DMS53 treated with DMSO at 0.1 percent for 48 hours (cell line): ENCODE measurements at regions not wholly inside any gene's neighbourhood (a gene's known extent, or its start where the extent isn't known, plus 50 kb on each side); places are given as distances from the start of the nearest gene placed in this dataset.

Source experiments
- DNase-seq: peaks from one replicate; lab custom pipeline; 2025; ENCODE audit not compliant: unreplicated experiment; lab: John Stamatoyannopoulos, UW

DNA sequence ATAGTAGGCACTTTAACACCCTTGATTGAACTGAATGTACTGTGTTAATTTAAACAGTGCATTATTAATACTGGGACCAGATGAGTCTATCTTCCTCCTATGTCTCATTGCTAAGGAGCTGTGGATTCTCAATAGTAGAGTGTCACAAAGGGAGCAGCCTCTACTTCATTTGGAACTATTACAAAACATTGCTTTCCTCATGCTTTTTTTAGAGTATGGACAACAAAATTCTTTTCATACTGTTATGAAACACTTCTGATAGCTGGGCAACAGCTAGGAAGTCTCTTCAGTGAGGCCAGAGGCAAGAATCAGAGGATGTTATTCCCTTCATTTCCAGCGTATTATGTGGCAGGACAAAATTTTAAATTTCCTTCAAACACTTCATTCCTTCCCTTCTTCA is 160.8 kb downstream of the FBXO8 start:
- no peak for DNase-seq

DNA sequence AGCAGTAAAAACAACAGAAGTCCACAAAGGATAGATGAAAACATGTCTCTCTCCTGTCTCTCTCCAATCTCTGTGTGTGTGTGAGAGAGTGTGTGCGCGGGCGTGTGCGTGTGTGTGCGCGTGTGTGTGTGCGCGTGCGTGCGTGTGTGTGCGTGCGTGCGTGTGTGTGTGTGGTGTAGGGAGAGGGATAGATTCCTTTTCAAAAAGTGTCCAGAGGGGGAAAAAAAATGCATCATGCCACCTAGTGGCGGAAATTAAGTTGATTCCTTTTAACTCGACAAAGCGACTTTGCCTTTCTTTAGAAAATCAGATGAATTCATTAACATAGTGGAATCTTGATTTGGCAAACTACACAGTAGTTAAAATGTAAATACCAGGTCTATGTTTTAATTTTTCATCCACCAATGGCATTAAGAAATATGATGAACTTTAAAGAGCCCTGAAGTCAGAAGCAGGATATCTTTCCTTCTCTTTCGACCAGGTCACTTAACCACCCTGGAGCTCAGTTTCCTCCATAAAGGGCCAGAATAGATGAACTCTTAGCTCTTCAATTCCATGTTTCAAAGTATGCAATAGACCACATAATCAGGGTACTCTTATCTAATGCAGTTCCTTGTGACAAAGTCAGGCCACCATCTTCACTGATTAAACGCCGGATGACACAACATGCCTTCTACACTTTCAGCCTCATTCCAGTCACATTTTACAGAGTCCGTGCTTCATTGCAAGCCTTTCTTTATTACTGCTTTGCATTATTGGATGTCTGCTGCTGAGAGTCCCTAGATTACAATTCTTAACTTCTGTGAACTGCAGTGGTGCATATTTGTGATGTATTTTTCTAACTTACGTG is 162.8 kb downstream of the FBXO8 start:
- DNase-seq: peak; percentile 37

DNA sequence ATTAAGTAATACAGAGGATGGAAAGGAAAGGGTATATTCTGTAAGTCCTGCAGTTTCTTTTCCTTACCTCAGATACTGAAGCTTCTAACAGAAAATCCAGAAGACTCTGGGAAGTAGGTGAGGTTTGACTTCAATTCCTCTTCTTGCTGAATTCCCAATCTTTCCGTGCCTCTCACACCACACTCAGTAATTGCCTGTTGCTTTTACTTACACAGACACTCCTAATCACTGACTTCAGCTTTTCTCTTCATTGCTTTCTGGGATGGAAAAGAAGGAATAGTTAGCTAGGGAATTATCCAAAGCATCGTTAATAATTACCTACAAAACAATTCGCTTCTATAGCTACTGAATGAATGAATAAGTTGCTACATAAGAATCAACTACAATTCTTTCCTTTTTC is 163.6 kb downstream of the FBXO8 start:
- no peak for DNase-seq

DNA sequence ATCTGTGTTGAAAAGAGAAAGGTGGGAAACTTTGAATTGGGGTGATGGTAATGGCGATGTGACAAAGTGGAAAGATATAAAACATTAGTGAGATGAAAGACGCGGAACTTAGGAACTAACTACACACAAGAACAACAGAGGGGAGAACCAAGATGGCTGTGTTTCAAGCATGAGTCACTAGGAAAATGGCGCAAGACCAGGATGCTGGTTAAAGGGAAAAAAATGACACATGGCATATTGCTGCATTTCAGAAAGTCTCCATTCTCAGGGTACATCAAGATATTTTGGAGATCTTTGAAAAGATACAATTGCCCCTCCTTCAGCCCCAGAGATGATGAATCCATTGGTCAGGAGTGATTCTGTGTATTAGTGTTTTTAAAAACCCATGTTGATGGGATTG is 164.4 kb downstream of the FBXO8 start:
- DNase-seq: no peak

DNA sequence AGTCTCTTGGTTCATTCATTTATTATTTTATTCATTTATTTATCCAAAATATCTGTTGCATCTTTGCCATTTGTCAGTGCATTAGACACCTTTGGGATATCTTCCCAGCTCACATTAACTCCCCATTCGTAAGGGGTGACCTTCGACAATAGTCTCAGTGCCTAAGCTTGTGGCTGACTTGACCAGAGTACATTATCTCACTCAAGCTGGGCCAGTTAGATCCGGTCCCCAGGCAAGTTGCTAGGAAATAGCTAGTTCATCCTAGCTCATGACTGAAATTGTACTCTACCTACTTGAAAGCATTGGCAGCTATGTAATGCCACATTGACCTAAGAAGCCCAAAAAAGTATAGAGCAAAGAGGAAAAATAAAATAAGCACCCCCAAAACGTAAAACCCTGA is 165.3 kb downstream of the FBXO8 start:
- no peak for DNase-seq

DNA sequence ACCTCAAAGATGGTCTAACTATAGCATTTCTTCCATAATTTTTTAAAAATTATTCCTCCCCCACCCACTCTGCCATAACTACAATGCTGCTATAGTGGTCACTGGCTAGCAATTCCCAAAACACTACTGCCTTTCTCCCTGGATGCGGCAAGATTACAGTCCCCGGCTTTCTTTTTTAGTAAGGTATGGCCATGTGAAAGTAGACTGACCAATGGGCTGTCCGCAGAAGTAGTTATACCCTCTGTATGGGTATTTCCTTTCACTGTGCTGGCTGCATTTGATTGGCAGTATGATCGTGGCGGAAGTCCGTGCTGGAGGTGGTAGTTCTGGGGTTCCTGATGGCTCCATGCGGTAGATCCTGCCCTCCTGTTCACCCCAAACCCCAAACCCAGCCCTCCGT is 166.0 kb downstream of the FBXO8 start:
- DNase-seq: no peak

DNA sequence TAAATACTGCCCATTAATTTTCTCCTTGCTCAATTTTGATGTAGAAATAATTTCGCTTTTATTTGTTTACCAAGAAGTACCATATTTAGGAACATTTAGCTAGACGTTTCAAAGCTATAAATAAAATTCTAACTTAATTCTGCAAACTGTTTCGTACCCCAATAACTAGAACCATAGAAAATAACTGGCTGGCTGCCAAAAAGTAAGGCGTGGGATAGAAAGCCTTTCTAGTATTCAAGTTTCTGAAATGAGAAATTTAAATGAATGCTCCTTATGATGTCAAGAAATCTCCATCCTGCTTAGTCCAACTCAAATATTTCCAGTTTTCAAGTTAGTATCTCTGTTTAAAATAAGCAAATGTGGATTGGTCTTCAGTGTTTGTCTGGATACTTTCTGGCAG is 167.4 kb downstream of the FBXO8 start:
- no peak for DNase-seq

DNA sequence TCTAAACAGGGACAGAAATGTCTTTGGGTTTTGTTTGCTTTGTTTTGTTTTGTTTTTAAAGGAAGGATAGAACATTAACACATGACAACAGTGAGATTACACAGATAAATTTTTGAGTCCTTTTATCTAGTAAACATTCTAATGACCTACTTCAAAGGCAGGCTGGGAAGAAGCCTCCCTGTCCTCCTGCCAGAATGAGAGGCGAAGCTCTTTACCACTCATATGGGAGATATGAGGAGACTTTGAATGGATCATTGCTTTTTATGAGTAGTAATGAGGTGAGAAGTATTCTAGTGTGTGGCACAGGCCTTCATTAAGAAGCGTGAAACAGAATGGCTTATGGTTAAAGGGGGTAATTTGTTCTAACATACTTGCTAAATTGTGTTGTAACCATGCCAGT is 172.0 kb downstream of the FBXO8 start:
- DNase-seq: no peak

DNA sequence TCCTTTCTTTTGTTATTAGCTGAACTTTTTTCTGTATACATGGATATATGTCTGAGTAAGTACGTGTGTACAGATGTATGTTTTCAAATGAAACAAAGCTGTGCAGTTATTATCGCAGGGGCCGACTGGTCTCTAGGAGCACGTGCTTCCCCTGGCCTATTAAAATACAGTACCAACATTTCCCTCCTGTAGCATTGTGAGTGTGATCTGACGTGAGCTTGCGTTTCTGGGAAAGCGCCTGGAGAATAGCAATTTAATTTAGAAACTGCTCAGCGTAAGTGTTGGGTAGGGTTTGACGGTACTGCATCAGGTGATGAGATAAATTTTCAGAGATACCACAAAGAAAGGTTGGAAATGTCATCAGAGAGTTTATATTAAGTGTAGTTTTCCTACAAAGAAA is 173.3 kb downstream of the FBXO8 start:
- DNase-seq: no peak

DNA sequence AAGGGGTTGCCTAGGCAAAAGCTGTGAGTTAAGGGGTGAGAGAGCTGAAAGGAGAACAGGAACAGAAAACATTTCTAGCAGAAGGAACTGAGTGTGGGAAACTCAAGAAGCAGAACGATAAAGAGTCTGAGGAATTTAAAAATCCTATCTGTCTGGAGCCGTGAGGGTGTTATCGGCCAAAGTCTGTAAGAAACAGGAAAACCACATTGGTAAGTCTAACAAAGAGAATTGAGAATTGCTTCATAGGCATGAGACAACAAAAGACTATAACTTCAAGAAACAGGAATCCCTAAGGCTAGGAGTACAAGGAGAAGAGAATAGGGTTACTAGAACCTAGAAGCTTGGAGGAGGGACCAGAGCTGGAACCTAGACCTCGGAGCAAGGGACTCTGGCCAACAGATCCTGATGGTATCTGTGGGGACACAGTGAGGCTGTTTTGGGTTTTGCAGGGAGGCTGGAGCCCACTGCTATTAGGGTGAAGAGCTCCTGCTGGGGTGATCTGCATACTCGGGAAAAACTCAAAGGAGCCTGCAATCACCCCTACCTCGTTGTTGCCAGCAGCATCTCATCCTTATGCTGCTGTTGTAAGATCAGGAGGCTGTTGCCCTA is 175.6 kb downstream of the FBXO8 start:
- DNase-seq: no peak

DNA sequence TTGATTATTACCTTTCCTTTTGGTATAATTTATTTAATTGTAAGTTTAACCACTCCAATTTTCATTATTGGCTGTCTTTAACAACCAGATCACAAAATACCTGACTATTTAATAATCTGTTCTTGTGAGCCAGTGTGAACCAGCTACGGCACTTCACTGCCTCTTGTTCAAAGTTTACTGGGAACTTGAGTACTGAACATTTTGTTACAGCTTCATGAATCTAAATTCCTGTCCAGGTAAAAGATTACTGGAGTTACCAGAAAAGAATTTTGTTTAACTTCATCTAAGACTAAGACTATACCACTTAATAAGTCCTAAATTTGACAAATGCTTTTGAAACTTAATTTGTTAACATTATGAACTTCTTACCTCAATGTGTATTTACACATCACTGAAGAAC is 178.3 kb downstream of the FBXO8 start:
- DNase-seq: no peak

DNA sequence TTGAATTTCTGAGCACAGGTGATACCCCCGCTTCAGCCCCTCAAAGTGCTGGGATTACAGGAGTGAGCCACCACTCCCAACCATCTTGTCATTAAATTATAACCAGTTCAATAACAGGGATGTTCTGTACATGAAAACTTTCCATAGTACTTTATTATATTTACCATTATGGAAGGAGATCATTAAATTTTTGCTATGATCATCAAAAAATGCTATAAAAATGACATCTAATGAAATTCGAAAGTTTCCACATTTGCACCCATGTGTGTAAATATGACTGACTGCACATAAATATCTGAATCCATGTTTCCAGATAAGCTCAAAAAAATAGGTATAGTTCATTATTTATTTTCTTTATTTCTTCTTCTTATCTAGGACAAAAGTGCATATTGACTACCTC is 182.6 kb downstream of the FBXO8 start:
- DNase-seq: no peak

DNA sequence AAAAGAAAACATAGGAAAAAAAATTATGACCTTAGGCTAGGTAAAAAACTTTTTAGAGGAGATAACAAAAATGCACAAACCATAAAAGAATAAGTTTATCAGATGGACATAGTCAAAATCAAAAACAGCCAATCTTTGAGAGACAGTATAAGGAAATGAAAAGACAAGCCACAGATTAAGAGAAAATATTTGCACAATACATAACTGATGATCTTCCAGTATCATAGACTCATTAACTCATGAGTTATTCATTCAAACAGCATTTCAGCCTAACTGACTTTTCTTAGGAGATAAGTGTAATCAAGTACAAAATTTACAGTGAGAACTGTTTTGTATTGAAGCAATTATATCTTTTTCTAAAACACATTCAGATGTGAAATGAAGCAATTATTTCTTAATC is 183.8 kb downstream of the FBXO8 start:
- no peak for DNase-seq

DNA sequence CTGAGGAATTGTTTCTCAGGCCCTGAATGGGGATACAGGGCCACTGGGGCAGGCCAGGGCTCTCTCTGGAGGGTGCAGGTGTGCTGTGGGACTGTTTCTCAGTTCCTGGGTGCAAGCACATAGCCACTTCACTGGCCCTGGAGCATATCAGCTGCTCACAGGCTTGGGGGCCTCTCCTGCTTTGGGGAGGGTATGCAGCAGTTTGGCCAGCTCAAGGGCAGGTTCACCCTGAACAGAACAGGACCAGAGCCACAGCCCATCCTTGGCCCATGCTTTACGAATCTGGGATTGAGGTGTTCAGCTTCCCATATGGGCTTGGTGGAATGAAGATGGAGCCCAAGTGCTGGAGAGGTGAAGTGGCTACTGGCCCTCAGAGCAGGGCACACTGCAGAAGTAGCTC is 186.5 kb downstream of the FBXO8 start:
- no peak for DNase-seq

DNA sequence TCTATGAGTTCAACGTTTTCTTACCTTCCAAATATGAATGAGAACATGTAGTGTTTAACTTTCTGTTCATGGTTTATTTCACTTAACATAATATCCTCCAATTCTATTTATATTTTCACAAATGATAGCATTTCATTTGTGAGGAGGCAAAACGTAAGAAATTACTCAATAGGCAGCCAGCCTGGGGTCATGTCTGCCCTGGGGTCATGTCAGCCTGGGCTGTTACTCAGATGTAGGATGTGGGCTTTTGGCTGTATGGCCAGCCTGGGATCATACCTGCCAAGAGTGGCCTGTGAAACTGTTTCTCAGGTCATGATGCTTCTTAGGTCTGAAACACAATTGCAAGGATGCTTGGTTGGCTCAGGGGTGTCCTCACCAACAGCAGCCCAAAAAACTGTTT is 187.0 kb downstream of the FBXO8 start:
- no peak for DNase-seq

DNA sequence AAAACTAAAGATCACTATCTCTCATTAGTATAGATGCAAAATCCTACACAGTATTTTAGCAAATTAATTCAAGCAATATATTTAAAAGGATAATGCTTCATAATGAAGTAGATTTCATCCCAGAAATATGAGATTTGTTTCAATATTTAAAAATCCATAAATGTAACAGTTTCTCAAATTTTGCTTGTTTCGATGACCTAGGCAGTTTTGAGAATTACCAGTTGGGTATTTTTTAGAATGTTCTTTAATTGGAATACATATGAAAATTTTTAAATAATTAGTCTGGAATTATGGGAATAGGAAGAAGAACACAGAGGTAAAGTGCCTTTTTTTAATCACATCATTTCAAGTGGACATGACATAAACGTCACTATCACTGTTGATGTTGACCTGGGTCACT is 192.3 kb downstream of the FBXO8 start:
- no peak for DNase-seq

DNA sequence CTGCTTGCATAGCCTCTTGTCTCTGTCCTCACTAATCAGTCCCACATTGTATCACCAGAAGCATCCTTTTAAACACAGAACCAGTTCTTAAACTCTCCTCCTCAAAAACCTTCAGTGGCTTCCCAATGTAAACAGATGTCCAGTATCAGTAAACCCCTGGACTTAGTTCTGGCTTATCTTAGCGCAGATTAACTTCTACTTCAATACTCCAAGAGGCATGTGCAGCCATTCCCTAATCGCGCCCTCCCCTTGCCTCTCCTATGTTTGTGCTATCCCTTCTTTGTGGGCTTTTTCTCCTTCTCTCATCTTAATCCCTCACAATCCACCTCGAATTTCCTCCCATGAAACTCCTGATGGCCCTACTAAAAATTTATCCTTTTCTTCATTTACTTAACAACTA is 193.8 kb downstream of the FBXO8 start:
- DNase-seq: no peak

DNA sequence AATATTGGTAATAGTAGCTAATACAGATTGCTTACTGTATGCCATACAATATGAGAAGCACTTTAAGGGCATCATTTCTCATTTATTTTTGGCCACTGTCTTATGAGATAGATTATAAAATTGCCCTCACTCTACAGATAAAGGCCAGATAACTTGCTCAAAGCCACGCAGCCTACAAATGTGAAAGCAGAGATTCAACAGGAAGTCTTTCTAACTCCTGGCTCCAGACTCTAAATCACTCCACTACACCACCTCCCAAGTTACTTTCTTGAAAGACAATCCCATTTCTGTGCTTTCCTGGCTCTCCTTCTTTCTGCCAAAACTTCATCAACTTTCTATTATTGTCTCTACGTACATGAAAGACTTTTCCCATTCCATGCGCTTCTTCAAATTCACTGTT is 194.7 kb downstream of the FBXO8 start:
- DNase-seq: no peak

DNA sequence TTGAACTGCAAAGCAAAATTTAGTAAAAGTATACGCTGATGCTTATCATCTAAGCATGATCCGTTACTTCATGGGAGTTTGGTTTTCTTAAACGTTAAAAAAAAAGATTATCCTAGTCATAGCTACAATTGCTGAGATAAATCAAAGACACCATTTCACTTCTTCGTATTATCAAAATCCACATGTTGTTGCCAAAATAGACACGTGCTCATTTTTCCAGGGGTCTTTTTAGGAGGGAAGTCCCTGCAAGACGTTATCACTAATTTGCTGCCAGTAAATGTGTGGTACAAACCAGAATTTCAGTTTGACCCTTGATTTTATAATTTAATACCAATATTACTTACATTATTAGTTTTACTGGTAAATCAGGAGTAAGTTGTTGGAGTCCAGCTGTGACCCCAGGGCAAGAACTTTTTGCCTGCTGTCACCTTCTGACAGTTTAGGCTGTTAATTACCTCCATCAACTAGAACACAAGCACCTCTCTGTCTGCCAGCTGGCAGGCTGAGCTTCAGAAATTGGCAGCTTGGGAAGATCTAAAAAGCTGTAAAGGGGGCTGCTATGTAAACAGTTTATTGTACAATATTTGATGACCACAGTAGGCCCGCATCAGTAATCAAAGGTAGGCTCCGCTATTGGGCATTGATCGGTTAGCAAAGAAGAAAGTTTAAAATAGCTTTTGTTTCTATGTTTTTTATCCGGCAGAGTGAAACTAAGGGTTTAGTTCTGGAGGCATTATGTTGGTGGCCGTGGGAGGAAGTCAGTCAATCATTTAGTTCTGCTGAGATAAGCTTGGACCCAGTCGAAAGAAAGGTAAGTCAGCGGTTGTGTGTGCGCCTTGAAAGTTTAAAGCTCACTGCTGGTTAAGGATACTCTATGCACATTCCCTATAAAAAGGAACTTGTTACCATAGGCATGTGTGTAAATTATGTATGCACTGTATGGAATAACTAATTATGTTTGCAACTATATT is 196.4 kb downstream of the FBXO8 start:
- DNase-seq: no peak

DNA sequence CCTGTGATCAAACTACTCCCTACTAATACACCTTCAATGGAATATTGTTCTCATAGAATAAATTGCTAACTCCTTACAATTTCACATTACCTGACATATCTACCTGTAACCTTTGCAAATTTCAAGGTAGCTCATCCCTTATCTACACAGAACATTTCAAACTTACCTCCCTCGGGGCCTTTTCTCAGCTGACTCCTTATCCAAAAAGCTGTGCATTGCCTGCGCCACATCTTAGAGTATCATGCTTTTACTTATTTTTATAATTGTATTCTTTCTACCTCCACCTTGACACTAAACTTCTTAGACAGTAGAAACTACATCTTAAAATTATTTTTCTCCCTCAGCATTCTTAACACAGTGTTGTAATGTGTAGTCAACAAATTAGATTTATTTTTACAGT is 198.5 kb downstream of the FBXO8 start:
- DNase-seq: no peak

DNA sequence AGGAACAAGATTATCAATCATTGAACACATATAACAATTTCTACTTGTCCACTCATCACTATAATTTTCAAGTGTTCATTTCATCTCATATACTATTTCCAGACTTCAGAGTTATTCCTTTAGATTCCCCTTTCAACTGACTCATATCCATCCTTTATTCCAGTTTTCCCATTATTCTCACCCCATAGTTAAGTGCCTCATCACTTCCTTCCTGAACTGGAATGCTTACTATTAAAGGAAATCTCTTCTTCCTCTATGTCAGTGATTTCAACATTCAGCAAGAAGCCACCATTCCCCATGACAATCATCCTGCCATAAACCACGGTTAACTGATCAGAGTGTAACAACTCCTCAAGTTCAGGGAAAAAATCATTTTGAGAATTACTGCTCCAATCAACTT is 198.9 kb downstream of the FBXO8 start:
- DNase-seq: no peak

DNA sequence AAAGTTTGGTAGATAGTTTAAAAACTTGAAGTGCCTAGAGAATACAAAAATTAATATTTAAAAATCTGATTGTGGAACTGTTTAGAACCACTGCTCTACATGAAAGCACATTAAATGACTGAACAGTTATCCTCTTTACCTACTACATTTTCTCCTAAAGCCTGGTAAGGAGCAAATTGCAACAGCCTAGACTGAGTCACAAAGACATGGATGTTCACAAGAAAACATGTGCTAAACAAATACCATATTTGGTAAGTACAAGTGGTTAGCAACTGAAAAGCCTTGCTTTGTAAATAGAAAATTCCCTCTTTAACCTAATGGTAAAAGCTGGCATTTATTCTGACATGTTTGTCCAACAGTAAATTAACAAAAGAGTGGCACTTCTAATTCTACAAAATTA is 203.1 kb downstream of the FBXO8 start:
- DNase-seq: no peak
